GM19467 (cell line): ENCODE measurements at regions not wholly inside any gene's neighbourhood (a gene's known extent, or its start where the extent isn't known, plus 50 kb on each side); places are given as distances from the start of the nearest gene placed in this dataset.
"Not testable (repeated sequence)": the region's sequence is repeated elsewhere in the genome, so short reads cannot be mapped to it uniquely, and the experiment has no call there.

Source experiments
- ATAC-seq: cut with Tn5 transposase; IDR thresholded peaks from one replicate; pipeline ENCODE4 v1.9.1; 2021; ENCODE audit warnings: mild to moderate bottlenecking, moderate library complexity; ENCODE audit not compliant: unreplicated experiment

- not testable (repeated sequence) for ATAC-seq
Measured at GRCh38 chr20:30895354-30895711, 362.1 kb upstream of the DEFB115 start.

- not testable (repeated sequence) for ATAC-seq
Measured at GRCh38 chr20:30899370-30900079, 357.9 kb upstream of the DEFB115 start.

- ATAC-seq = not testable (repeated sequence)
Measured at GRCh38 chr20:30900080-30900719, 357.3 kb upstream of the DEFB115 start.

- ATAC-seq = not testable (repeated sequence)
Measured at GRCh38 chr20:30905231-30905630, 352.2 kb upstream of the DEFB115 start.

- ATAC-seq = no peak
Measured at GRCh38 chr20:30910937-30911725, 346.3 kb upstream of the DEFB115 start.

- not testable (repeated sequence) for ATAC-seq
Measured at GRCh38 chr20:30911832-30912660, 345.4 kb upstream of the DEFB115 start.

- ATAC-seq = not testable (repeated sequence)
Measured at GRCh38 chr20:30912661-30913026, 344.8 kb upstream of the DEFB115 start.

DNA sequence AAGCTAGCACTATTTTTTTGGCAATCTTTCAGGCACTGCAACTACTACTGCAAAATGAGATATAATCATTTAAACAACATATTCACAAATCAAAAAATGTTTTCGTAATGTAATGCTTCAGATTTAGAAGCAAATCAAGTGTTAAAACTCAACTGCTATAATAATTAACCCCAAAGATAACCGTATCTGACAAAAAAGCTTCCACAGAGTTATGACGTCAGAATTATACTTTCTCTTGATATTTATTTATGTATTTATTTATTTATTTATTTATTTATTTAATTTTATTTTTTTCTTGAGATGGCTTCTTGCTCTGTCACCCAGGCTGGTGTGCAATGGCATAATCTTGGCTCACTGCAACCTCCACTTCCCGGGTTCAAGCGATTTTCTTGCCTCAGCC, 341.1 kb upstream of the DEFB115 start:
- not testable (repeated sequence) for ATAC-seq

DNA sequence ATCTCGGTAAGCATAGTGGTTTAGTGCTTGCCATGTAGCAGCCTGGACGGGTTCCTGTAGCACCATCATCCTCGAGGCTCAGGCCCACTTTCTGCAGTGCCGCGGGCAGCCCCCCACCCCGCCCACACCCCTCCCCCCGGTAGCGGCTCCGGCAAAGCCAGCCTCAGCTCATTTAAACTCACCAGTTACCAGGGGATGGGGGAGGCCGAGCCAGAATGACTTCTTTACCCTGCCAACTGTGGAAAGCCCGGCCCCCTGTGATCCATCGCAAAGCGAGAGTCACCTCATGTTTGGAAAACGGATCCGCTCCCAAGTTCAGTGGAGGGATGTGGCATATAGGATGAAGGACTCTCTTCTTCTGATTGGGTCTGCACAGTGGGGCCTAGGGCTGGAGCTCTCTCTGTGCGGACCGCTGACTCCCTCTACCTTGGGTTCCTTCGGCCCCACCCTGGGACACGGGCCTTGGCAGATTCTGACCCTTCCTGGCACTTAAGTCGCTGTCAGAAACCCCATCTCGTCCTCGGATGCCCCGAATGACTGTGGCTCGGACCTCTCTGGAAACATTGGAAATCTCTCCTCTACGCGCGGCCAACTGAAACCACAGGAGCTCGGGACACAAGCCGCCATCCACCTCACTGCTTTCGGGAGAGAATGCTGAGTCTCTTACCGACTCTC, 337.8 kb upstream of the DEFB115 start:
- ATAC-seq = no peak

DNA sequence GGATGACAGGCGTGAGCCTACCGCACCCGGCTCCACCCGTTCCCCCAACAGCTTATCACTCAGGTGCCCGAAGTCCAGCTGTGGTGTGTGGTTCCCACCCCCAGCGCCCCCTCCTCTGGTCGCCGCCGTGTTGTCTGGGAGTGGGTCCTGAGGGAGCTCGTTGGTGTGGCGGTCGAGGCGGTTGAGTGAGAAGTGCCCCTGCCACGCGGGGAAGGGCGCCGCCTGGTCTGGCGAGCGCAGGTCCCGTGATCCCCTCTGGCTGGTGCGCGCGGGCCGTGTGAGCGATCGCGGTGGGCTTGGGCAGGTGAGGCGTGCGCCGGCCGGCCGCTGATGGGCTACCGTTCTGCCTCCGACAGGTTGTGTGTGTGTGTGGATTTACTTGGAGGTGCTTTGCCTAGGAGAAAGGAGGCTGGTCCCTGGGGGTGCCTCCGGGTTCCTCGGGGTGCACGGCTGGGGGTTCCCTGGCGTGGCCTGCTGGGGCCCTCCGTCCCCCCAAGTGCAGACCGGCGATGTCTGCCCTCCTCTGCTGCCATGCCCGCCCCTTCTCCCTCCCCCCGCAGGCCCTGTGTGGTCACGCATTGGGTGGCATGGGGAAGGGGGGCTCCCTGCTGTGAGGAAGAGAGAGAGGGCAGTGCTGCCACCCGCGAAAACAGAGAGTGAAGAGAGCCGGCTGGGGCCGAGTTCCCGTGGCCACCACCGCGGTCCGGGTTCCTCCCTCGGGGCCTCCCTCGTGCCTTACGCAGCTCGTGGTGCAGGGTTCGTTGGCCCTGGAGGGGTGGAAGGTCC, 336.0 kb upstream of the DEFB115 start:
- ATAC-seq = no peak

DNA sequence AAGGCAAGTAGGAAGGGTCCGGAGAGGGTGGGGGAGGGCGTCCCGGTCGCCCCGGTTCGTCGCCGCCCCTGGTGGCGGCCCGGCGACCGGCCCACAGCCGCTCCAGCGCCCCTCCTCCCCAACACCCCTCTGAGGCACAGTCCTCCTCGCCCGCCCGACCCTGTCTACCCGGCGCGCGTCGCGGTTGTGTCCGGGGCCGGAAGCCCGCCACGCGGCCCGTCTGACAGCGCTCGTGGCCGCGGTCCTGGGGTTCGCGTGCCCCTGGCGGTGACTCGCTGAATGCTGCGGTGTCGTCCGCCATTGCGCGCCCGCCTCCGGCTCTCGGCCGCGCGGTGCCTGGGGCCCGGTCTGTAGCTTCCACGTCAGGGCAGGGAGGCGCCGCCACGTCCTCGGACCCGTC, 335.3 kb upstream of the DEFB115 start:
- ATAC-seq = no peak

DNA sequence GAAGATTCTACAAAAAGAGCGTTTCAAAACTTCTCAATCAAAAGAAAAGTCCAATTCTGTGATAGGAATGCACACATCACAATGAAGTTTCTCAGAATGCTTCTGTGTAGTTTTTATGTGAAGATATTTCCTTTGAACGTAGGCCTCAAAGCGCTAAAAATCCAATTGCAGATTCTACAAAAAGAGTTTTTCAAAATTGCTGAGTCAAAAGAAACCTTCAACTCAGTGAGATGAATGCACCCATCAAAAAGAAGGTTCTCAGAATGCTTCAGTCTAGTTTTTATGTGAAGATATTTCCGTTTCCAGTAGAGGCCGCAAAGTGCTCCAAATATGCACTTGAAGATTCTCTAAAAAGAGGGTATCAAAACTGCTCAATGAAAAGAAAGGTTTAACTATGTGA, 319.7 kb upstream of the DEFB115 start:
- ATAC-seq = no peak

DNA sequence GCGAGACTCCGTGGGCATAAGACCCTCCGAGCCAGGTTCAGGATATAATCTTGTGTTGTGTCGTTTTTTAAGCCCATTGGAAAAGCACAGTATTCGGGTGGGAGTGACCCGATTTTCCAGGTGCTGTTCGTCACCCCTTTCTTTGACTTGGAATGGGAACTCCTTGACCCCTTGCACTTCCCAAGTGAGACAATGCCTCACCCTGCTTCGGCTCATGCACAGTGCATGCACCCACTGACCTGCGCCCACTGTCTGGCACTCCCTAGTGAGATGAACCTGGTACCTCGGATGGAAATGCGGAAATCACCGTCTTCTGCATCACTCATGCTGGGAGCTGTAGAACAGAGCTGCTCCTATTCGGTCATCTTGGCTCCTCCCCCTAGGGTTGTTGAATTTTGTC, 307.7 kb upstream of the DEFB115 start:
- ATAC-seq = no peak

- not testable (repeated sequence) for ATAC-seq
Measured at GRCh38 chr20:30951088-30951487, 306.4 kb upstream of the DEFB115 start.

DNA sequence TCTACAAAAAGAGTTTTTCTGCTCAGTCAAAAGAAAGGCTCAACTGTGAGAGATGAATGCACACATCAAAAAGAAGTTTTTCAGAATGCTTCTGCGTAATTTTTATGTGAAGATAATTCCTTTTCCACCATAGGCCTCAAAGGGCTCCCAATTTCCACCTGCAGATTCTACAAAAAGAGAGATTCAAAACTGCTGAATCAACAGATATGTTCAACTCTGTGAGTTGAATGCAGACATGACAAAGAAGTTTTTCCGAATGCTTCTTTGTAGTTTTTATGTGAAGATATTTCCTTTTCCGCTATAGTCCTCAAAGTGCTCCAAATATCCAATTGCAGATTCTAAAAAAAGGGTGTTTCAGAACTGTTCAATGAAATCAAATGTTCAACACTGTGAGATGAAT, 300.8 kb upstream of the DEFB115 start:
- not testable (repeated sequence) for ATAC-seq

GRCh38 chr20:30959208-30959607, 298.3 kb upstream of the DEFB115 start:
- not testable (repeated sequence) for ATAC-seq

DNA sequence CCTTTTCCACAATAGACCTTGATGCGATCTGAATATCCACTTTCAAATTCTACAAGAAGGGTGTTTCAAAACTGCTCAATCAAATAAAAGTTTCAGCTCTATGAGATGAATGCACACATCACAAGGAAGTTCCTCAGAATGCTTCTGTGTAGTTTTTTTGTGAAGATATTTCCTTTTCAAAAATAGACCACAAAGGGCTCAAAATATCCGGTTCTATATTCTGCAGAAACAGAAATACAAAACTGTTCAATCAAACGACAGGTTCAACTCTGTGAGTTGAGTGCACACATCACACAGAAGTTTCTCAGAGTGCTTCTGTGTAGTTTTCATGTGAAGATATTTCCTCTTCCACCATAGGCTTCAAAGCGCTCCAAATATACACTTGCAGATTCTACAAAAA, 293.9 kb upstream of the DEFB115 start:
- no peak for ATAC-seq

DNA sequence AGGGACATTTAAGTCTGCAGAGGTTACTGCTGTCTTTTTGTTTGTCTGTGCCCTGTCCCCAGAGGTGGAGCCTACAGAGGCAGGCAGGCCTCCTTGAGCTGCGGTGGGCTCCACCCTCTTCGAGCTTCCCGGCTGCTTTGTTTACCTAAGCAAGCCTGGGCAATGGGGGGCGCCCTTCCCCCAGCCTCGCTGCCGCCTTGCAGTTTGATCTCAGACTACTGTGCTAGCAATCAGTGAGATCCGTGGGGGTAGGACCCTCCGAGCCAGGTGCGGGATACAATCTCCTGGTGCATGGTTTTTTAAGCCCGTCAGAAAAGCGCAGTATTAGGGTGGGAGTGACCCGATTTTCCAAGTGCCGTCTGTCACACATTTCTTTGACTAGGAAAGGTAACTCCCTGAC, 281.6 kb upstream of the DEFB115 start:
- ATAC-seq = not testable (repeated sequence)

DNA sequence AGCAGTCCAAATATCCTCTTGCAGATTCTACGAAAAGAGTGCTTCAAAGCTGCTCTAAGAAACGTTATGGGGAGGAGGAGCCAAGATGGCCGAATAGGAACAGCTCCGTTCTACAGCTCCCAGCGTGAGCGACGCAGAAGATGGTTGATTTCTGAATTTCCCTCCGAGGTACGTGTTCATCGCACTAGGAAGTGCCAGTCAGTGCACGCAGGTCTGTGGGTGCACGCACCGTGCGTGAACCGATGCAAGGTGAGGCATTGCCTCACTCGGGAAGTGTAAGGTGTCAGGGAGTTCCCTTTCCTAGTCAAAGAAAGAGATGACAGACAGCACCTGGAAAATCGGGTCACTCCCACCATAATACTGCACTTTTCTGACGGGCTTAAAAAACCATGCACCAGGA, 272.1 kb upstream of the DEFB115 start:
- ATAC-seq = no peak
